Thyroid gland (tissue), 4 donors: ENCODE measurements at regions not wholly inside any gene's neighbourhood (a gene's known extent, or its start where the extent isn't known, plus 50 kb on each side); places are given as distances from the start of the nearest gene placed in this dataset.

Experiments
- POLR2A ChIP-seq, 2 donors: fragments of 450-650 bp; IDR thresholded peaks; one replicate each; pipeline ENCODE4 v1.6.1; 2017; ENCODE audit warnings: antibody characterized with exemption in 2 of 2, mild to moderate bottlenecking in 2 of 2, moderate library complexity in 1 of 2
- TF ChIP-seq, protein P1 (sequence below), 6 experiments: fragments of 200-600 bp in 3 of 6; fragments of 450-650 bp in 3 of 6; sonication (generic) in 3 of 6; IDR thresholded peaks; one replicate each; pipeline ENCODE4 v1.5.1; 2016 to 2019; ENCODE audit warnings: antibody characterized with exemption in 6 of 6, mild to moderate bottlenecking in 2 of 6, inconsistent platforms in 1 of 6, moderate library complexity in 1 of 6

DNA sequence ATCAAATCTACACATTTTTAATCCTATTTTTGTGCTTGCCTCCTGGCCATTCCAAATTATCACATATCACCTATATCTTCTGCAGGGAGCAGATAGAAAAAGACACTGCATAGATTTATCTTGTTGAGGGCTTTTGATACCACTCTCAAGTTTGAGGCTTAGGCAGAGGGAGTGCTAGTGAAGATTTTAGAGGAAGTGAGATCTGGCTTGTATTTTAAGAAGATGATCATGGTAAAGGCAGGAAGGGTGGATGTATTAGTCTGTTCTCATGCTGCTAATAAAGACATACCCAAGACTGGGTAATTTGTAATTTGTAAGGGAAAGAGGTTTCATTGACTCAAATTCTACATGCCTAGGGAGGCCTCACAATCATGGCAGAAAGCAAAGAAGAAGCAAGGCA, 220.9 kb upstream of the TUT7 start:
- TF ChIP-seq, protein P1, sequence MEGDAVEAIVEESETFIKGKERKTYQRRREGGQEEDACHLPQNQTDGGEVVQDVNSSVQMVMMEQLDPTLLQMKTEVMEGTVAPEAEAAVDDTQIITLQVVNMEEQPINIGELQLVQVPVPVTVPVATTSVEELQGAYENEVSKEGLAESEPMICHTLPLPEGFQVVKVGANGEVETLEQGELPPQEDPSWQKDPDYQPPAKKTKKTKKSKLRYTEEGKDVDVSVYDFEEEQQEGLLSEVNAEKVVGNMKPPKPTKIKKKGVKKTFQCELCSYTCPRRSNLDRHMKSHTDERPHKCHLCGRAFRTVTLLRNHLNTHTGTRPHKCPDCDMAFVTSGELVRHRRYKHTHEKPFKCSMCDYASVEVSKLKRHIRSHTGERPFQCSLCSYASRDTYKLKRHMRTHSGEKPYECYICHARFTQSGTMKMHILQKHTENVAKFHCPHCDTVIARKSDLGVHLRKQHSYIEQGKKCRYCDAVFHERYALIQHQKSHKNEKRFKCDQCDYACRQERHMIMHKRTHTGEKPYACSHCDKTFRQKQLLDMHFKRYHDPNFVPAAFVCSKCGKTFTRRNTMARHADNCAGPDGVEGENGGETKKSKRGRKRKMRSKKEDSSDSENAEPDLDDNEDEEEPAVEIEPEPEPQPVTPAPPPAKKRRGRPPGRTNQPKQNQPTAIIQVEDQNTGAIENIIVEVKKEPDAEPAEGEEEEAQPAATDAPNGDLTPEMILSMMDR (IDR thresholded peaks at IDR 0.05) = no peak
- no peak for TF ChIP-seq POLR2A (IDR thresholded peaks at IDR 0.05)
